NCI-H69 (cell line): ENCODE measurements at regions not wholly inside any gene's neighbourhood (a gene's known extent, or its start where the extent isn't known, plus 50 kb on each side); places are given as distances from the start of the nearest gene placed in this dataset.

ENCODE experiments used
- DNase-seq: peaks from one replicate; lab custom pipeline; 2025; lab: John Stamatoyannopoulos, UW

DNA sequence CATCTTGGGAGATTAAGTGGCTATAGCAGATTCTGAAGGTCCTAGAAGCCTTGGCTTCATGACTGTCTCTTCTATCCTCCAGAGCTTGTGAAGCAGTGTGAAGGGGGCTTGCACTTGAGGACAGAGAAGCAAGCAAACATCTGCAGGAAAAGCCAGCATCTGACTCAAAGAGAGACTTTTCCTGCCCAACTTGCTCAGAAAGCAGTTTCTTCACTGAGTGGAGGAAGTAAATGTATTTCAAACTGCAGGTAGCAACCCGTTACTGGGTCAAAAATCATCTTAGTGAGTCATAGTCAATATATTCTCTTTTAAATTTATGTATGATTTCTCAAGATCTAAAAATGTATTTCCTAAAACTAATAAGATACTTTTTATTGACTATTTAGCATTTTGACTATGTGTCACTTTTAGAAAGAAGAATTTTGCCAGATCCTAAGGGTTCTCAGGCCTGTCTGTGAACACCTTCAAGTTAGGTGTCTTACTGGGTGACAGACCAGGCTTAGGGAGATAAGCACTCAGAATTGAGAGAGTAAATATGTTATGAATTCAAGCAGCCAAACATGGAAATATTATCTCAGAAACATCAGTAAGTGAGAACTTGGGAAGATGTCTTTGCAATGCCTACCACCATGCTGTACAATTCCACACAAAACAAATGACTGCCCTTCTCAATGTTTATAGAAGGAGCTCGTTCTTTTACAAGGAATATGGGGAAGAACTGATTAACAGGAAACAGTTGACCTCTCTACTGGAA, 72.6 kb upstream of the DMAC1 start:
- DNase-seq: no peak

DNA sequence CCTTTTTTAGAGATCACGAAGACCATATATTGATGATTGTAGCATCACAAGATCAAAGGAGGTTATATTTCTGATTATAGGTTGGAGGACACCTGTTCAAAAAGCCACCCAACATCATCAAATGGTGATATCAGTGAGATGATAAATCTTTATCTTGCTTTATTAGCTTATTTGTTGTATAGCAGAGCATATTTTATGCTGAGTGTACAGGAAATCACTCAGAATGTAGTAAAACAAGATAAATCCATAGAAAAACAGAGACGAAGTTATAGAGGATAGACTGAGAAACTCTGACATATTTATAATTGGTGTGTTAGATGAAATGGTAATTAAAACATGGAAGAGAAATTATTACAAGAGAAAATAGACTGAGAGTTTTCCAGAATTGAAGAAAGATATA, 69.8 kb upstream of the DMAC1 start:
- DNase-seq: no peak

DNA sequence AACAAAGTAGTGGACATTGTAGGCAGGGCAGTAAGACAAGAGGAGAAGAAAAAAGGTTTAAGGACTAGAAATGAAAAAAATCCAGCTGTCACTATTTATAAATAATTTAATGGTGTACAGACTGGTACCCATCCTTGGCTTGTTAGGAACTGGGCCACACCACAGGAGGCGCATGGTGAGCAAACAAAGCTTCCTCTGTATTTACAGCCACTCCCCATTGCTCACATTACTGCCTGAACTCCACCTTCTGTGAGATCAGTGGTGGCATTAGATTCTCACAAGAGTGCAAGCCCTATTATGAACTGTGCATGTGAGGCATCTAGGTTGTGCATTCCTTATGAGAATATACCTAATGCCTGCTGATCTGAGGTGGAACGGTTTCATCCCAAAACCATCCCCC, 62.6 kb upstream of the DMAC1 start:
- DNase-seq: peak; percentile 79

DNA sequence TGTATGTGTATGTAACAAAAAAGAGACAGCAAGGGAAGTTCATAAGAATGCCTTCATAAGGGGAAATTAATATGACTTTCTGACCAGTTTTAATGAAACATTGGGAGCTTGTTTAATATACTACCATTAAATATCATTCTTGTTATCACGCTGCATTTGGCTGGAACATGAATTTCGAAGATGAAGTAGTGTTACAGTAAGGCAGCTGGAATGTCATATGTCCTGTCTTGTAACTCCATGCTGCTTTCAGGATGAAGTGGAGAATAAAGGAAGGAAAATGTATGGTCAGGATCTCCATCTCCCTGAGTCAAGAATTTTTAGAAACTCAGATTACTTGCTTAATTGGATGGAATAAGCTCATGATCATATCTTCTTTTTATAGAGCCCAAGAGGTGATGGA, 61.5 kb upstream of the DMAC1 start:
- no peak for DNase-seq

DNA sequence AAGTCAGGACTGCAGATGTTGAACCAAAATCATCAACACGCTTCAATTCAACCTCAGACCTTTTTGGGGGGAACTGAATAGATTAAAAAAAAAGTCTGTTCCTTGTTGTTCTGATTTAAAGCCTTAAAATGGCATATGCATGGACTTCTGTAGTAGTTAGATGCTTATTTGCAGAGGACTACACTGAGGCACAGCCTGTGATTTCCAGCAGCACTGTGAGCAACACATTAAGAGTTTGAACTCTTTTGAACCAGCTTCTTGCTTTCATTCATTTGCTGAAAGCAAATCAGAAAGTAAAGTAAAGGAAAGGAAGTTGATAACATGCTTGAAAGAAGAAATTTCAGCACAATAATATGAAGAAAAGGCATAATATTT, 60.7 kb upstream of the DMAC1 start:
- no peak for DNase-seq

DNA sequence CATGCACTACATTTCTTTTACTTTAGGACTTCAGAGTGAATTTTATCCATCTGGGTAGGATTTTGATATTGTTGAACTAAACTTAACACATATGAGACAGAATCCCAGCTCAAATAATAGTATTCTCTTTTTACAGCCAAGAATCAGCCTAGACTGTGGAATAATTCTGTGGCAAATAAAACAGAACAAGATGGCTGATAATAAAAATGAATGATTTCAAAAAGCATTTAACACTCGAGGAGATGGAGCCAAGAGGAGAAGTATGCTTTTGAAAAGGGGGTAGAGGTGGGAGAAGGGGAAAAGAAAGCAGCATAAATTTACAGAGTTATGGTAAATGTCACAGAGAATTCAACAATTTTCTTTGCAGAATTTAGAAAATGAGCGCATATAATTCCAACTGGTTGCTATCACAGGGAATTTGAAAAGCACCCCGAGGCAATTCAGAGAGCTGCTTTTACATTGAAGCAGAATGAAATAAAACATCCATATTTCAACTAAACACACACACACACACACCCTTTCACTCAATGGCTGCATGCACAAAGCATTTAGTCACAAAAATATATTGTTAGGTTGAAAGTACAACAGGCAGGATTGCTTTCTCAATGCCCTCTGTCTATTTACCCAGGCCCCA, 60.2 kb upstream of the DMAC1 start:
- no peak for DNase-seq

DNA sequence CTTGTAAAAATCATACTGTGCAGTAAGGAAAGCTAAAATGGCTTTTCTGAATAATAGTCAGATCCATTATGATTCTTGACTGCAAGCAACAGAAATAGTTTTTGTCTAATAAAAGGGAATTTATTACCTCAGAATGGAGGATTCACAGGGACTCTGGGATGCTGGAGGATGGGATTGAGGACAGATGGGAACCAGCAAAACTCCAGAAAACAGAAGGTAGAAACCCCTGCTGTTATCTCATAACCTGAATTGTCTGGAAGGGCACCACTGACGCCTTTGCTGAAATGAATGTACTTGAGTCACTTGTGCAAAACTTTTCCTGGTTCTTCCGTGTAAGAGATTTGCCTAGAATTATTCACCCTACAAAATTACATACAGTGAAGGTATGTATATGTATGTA, 58.6 kb upstream of the DMAC1 start:
- DNase-seq: no peak

DNA sequence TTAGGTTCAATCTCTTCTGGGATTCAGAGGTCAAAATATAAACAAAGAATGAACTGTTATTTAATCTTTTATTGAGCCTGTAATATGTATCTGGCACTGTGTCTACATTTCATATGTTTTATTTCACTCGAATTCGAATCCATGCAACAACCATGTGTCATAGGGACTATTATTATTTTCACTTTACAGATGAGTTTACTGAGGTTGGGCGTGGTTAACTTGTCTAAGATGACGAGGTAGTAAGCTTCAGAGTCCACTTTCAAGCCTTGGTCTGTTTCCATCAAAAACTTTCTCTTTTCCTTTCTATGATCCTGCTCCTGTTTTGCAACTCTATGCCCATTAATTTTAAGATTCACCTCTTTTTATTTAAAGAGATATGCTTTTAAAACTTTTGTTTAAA, 55.2 kb upstream of the DMAC1 start:
- no peak for DNase-seq
